Mesothelial cell of epicardium (in vitro differentiated cells): ENCODE measurements at regions not wholly inside any gene's neighbourhood (a gene's known extent, or its start where the extent isn't known, plus 50 kb on each side); places are given as distances from the start of the nearest gene placed in this dataset.

Experiments used
- DNase-seq, 2 experiments: peaks; one replicate each; pipeline ENCODE4 v3.0.0; 2021; ENCODE audit warnings: low spot score in 2 of 2; ENCODE audit not compliant: unreplicated experiment in 2 of 2
- H3K27ac Mint-ChIP-seq: 2 replicates; pipeline ENCODE4 v1.8.0; 2021; ENCODE audit warnings: mixed read lengths
- H3K27me3 Mint-ChIP-seq: 2 replicates; pipeline ENCODE4 v1.8.0; 2021; ENCODE audit warnings: low read depth, mixed read lengths
- H3K36me3 Mint-ChIP-seq: 2 replicates; pipeline ENCODE4 v1.8.0; 2021; ENCODE audit warnings: mixed read lengths
- H3K4me1 Mint-ChIP-seq: 2 replicates; pipeline ENCODE4 v1.8.0; 2021; ENCODE audit warnings: mixed read lengths
- H3K4me3 Mint-ChIP-seq: 2 replicates; pipeline ENCODE4 v1.8.0; 2021; ENCODE audit warnings: mild to moderate bottlenecking, moderate library complexity, mixed read lengths
- H3K9me3 Mint-ChIP-seq: 2 replicates; pipeline ENCODE4 v1.8.0; 2021; ENCODE audit warnings: mixed read lengths
- TF ChIP-seq, protein P1 (sequence below): fragments of 200-600 bp; sonication (generic); IDR thresholded peaks from one replicate; pipeline ENCODE4 v1.5.0; 2021; ENCODE audit warnings: antibody characterized with exemption; ENCODE audit not compliant: unreplicated experiment

DNA sequence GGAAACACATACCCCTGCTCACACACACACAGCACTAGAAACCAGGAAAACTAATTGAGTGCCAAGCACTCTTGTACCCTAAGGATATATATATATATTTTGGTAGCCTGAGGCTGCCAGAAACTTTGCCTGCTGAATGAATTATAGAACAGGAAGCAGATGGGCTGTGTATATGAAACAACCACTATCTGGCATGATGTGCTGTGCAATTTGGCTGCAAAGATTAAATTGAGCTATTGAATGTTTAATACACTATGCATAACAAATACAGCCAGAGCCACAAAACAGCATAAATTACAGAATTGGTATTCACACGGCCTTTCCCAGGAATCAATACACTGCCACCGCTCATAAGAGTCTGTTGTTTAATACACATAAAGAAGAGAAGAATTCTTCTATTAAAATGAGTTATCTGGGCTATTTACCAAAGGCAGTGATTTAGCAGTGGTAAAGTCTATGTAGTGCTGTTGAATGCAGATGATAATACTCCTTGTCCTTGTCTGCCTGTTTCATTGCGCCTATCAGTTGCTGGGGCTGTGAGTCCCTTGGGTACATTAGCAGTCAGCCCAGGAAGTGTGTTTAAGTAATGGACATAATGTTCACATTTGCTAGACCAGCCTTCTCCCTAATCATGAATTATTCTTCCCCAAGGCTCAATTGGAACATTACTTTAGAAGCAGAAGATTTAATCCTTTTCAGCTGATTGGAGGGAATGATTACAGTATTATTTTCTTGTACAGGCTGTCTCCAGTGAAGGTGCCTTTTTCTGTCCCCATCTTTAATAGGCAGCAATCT, 294.3 kb downstream of the TLE1 start:
- Mint-ChIP-seq H3K9me3 (peaks cover 9% of the 10 kb centered on the region), H3K27me3 (no peaks in the 10 kb centered on the region), H3K4me3 (no peak overlapping the region), H3K27ac (peak overlapping the region; percentile 67), H3K36me3 (no peaks in the 10 kb centered on the region), H3K4me1 (peaks cover 57% of the 10 kb centered on the region)
- TF ChIP-seq, protein P1, sequence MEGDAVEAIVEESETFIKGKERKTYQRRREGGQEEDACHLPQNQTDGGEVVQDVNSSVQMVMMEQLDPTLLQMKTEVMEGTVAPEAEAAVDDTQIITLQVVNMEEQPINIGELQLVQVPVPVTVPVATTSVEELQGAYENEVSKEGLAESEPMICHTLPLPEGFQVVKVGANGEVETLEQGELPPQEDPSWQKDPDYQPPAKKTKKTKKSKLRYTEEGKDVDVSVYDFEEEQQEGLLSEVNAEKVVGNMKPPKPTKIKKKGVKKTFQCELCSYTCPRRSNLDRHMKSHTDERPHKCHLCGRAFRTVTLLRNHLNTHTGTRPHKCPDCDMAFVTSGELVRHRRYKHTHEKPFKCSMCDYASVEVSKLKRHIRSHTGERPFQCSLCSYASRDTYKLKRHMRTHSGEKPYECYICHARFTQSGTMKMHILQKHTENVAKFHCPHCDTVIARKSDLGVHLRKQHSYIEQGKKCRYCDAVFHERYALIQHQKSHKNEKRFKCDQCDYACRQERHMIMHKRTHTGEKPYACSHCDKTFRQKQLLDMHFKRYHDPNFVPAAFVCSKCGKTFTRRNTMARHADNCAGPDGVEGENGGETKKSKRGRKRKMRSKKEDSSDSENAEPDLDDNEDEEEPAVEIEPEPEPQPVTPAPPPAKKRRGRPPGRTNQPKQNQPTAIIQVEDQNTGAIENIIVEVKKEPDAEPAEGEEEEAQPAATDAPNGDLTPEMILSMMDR, result no peak
- DNase-seq, result no peak

DNA sequence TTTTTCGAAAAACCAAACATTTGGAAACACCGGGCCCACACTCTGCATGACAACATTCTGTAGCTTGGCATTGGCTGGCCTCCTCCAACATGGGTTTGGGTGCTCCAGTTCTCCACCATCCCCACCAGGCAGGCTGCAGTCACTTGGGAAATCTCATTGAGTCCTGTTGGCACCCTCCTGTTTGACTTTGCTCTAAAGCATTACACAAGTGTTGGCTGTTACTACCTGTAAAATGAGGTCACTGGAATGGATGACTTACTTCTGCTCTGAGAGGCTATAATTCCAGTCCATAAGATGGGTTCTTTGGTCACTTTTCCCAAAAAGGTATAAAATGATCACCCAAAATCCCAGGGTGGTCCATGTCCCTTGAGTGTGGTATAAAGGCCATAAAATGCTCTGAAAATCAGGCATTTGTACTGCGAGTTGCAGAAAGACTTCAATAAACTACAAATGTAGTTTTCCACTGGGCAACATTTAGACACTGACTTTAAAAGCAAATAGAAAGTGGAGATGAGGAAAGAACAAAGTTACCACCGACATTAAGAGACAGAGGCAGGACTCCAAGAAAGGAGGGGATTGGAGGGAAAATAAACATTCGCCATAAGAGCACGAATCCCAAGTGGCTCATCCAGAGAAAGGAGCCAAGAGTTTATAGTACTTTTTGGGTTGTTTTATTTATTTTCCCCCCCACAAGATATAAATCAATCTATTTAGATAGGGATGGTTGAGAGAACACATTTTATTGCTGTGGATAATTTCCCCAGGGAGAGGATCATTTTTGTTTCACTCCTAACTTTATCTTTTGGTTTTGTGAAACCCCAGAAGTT, 295.1 kb downstream of the TLE1 start:
- Mint-ChIP-seq H3K36me3 (no peaks in the 10 kb centered on the region), H3K4me1 (peaks cover 66% of the 10 kb centered on the region), H3K4me3 (no peak overlapping the region), H3K9me3 (peaks cover 6% of the 10 kb centered on the region), H3K27ac (no peak overlapping the region), H3K27me3 (no peaks in the 10 kb centered on the region)
- TF ChIP-seq, protein P1, result no peak
- DNase-seq, result no peak

DNA sequence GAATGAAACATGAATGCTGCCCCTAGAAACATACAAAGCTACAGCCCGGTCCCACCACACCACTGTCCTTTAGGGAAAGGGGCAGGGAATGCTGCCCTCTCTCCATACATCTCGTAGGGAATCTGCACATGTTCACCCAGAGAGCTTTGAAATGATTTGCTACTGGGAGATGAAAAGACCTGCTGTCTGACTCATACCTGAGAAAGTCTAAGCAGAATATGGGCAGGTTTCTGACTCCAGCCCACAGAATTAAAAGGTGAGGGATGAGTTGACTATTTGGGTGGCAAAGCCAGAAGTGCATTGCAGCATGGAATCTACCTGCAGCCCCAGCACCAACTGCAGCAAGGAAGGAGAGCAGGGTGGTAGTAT, 297.9 kb downstream of the TLE1 start:
- H3K4me3 Mint-ChIP-seq, result no peak overlapping the region
- TF ChIP-seq, protein P1, result no peak
- H3K27ac Mint-ChIP-seq, result no peak overlapping the region
- DNase-seq, result no peak
- peaks cover 6% of the 10 kb centered on the region for H3K9me3 Mint-ChIP-seq
- no peaks in the 10 kb centered on the region for H3K36me3 Mint-ChIP-seq
- H3K27me3 Mint-ChIP-seq, result no peaks in the 10 kb centered on the region
- peaks cover 53% of the 10 kb centered on the region for H3K4me1 Mint-ChIP-seq

DNA sequence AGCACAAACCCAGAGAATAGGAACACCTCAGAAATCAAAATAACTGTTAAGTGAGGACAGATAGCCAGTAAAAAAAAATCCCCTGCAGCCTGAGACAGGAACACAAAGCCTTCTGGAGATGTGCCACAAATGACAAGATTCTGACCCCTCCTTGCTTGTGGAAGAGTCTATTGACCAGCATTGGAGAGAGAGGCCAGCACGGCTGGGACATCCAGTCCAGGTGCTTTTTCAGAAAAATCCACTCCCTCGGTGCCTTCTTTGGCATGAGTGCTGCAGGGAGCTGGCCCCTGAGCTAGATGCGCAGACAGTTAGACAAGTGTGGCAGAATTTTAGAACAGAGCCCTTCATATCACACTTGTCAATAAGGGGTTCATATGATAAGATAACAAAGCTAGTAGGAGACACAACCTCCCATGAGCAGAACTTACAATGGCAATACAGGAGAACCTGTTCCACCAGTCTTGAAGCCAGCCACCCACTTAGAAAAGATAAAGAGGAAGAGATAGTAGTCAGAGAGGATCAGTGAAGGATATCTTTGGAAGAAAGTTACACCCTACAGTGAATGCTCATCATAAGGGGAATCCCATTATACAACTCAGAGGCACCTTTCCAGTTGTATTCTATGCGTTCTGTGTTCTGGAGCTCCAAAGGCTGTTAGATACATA, 298.4 kb downstream of the TLE1 start:
- DNase-seq, result no peak
- Mint-ChIP-seq H3K27ac (peak overlapping the region; percentile 71), H3K36me3 (no peaks in the 10 kb centered on the region), H3K27me3 (no peaks in the 10 kb centered on the region), H3K4me3 (no peak overlapping the region), H3K4me1 (peaks cover 50% of the 10 kb centered on the region), H3K9me3 (peaks cover 6% of the 10 kb centered on the region)
- TF ChIP-seq, protein P1, result no peak

DNA sequence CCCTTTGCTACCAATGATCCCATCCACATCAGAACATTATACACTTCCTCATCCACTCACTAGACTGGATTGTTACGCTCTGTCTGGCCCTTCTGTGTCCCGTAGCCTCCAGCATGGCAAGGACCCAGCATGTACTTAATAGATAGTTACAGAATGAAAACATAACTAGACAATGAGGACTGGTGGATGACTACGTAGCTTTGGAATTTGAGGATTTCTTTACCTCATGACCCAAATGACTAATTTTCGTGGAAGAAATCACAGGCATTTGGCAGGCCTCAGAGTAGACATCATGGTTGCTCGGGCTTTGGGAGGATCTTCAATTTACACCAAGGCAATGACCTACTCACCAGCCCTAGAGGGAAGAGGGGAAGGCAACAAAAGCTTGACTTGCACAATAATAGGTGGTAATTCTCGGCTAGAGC, 299.8 kb downstream of the TLE1 start:
- TF ChIP-seq, protein P1, result no peak
- H3K36me3 Mint-ChIP-seq, result no peaks in the 10 kb centered on the region
- no peaks in the 10 kb centered on the region for H3K27me3 Mint-ChIP-seq
- peaks cover 41% of the 10 kb centered on the region for H3K4me1 Mint-ChIP-seq
- no peak for DNase-seq
- H3K4me3 Mint-ChIP-seq, result no peak overlapping the region
- H3K27ac Mint-ChIP-seq, result peak overlapping the region; percentile 71
- H3K9me3 Mint-ChIP-seq, result peaks cover 6% of the 10 kb centered on the region
